ACC112 (cell line): ENCODE measurements at regions not wholly inside any gene's neighbourhood (a gene's known extent, or its start where the extent isn't known, plus 50 kb on each side); places are given as distances from the start of the nearest gene placed in this dataset.

Source experiments
- H2AFZ ChIP-seq: fragments of 200-600 bp; sonication (generic); one replicate; pipeline ENCODE4 v1.6.0; 2017; ENCODE audit warnings: antibody characterized with exemption, low read length; ENCODE audit not compliant: unreplicated experiment
- H3K27ac ChIP-seq: fragments of 200-600 bp; sonication (generic); 2 replicates; pipeline ENCODE4 v1.5.1; 2014; ENCODE audit warnings: low read depth, mild to moderate bottlenecking, antibody characterized with exemption, low read length, moderate library complexity
- H3K27me3 ChIP-seq: fragments of 200-600 bp; sonication (generic); 2 replicates; pipeline ENCODE4 v1.6.1; 2014; ENCODE audit warnings: mild to moderate bottlenecking, antibody characterized with exemption, low read length, moderate library complexity, mixed read lengths; ENCODE audit not compliant: insufficient read depth
- H3K36me3 ChIP-seq: fragments of 200-600 bp; sonication (generic); 2 replicates; pipeline ENCODE4 v1.6.1; 2016; ENCODE audit warnings: mild to moderate bottlenecking, antibody characterized with exemption, low read length, moderate library complexity, mixed read lengths; ENCODE audit not compliant: insufficient read depth
- H3K4me1 ChIP-seq: fragments of 200-600 bp; sonication (generic); one replicate; pipeline ENCODE4 v1.6.1; 2016; ENCODE audit warnings: low read length, mixed read lengths; ENCODE audit not compliant: insufficient read depth, unreplicated experiment, control insufficient read depth
- H3K4me3 ChIP-seq: fragments of 200-600 bp; sonication (generic); 2 replicates; pipeline ENCODE4 v1.5.1; 2014; ENCODE audit warnings: mild to moderate bottlenecking, low read depth, low read length
- H3K79me2 ChIP-seq: fragments of 200-600 bp; sonication (generic); one replicate; pipeline ENCODE4 v1.6.0; 2016; ENCODE audit warnings: low read length; ENCODE audit not compliant: control insufficient read depth, unreplicated experiment, insufficient read depth

DNA sequence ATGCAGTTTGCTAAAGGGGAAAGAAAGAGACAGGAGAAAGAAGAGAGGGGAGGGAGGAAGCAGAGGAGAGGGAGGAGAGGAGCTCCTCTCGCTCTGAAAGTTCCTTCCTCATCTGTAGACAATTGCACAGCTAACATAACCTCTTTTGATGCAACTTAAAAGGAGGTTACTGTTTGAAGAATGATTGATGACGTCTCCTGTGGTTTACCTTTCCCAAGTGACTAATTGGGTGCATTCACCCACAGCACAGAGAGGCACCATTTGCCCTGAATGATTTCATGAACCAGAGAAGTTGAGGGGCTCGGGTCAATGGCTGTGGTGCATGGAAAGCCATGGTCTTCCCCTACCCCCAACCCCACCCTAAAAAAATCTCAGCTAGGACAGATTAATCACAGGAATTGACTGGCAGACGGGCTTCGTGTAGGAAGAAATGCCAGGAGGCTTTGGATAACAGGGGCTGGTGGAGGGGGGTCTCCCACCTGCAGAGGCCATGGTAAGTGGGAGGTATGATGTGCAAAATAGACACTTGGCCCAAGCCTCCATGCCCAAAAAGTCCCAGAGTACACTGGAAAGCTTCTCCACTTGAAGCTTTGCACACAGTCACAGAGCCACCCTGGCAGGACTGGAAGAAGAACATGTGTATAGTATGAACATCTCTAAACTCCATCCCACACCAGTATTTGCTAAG, 213.7 kb downstream of the ANKRD60 start:
- no peaks in the 10 kb centered on the region for H3K79me2 ChIP-seq
- H2AFZ ChIP-seq = no peak overlapping the region
- no peaks in the 10 kb centered on the region for H3K36me3 ChIP-seq
- H3K27me3 ChIP-seq = no peaks in the 10 kb centered on the region; the same call in 1 of the 2 replicates
- no peak overlapping the region for H3K27ac ChIP-seq
- no peak overlapping the region for H3K4me3 ChIP-seq
- H3K4me1 ChIP-seq = no peaks in the 10 kb centered on the region

DNA sequence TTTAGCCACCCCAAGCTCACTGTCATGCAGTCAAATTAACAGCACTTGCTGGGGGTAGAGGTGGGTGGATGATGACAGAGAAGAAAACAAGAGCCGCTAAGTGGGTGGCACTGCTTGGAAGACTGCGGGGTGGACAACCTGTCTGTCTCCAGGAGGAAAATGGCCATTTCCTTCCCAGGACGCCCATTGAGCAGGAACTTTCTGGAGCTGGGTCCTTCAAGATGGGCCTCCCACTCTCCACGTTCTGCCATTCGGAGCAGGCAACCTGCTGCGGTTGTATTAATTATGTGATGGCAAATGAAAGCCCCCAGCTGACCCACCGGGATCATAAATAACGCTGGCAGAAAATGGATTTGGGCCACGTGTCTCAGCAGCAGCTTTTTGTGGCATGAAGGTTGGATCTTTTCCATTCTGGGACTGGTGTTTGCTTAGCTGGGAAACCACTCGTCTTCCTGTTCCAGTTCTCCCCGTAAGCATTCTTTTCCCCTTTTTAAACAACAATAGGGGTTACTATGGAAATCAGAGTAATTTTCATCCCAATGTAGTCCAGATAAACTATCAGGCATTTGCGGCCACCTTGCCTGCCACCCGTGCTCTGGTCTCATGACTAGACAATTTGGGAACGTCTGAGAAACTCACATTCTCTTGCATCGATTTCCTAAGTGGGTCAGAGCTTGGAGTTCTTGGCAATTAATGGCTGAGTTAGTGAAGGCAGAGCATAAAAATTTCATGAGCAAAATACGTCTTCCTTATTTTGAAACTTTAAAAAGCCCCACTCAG, 215.5 kb downstream of the ANKRD60 start:
- Histone ChIP-seq H3K4me3 (no peak overlapping the region), H3K27me3 (no peaks in the 10 kb centered on the region; the same call in 1 of the 2 replicates), H3K79me2 (no peaks in the 10 kb centered on the region), H3K4me1 (no peaks in the 10 kb centered on the region), H2AFZ (no peak overlapping the region), H3K27ac (no peak overlapping the region), H3K36me3 (no peaks in the 10 kb centered on the region)

DNA sequence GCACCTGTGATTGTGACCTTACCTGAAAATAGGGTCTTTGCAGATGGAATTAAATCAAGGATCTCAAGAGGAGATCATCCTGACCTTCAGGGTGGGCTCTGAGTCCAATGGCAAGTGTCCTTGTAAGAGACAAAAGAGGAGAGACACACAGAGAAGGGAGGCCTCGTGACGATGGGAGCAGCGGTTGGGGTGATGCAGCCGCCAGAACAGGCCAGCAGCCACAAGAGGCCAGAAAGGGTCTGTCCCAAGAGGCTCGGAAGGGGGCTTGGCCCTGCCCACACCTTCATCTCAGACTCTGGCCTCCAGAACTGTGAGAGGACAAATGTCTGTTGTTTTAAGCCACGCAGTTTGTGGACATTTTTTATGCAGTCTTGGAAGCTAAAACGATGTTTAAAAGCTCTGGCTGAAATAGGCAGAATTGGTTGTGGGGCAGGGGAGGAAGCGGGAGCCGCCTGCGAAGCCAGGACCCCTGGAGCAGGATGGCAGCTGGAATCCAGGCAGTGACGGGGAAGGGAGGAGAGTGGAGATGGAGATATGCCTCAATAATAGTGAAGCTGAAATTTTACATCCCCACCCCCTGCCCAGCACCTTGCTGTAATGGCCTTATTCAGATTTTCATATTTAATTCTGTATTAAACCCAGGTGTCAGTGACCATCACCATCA, 216.4 kb downstream of the ANKRD60 start:
- Histone ChIP-seq H2AFZ (no peak overlapping the region), H3K36me3 (no peaks in the 10 kb centered on the region), H3K4me1 (no peaks in the 10 kb centered on the region), H3K79me2 (no peaks in the 10 kb centered on the region), H3K4me3 (no peak overlapping the region), H3K27ac (no peak overlapping the region), H3K27me3 (no peaks in the 10 kb centered on the region; the same call in 1 of the 2 replicates)

DNA sequence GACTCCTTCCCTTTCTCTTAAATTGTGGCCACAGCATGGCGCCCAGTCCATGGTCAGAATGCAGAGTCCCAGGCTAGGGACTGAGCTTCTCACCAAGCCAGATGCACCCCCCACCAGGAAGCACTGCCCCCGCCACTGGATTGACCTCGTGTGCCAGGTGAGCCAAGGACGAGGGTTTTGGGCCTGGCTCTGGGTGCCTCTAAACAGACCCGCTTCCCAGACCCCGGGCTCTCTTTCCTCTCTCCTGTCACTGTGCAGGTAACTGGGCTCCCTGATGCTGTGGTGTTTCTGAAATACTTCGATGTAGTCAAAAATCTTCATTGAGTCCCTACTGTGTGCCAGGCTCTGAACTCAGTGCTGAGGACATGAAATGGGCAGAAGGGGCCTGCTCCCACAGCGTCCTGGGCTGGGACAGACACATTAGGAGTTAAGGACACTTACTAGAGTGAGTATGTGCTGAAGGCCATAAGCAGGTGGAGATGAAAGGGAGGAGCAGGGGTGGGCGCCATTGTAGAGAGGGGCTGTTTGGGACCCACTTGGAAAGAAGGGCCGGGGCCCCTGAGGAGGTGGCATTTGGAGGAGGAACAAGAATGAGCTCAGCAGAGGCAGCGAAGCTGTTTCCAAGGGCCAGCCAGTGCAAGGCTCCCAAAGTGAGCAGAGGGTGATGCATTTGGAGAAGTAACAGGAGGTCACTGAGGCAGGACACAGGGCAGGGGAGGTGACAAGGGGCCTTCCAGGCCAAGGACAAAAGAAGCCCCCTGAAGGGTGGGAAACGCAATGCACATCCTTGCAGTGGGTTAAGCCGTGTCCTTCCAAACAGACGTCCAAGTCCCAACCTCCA, 217.1 kb downstream of the ANKRD60 start:
- H3K4me1 ChIP-seq = no peaks in the 10 kb centered on the region
- no peaks in the 10 kb centered on the region for H3K36me3 ChIP-seq
- no peak overlapping the region for H2AFZ ChIP-seq
- H3K27ac ChIP-seq = no peak overlapping the region
- H3K4me3 ChIP-seq = no peak overlapping the region
- no peaks in the 10 kb centered on the region; the same call in 1 of the 2 replicates for H3K27me3 ChIP-seq
- H3K79me2 ChIP-seq = no peaks in the 10 kb centered on the region

DNA sequence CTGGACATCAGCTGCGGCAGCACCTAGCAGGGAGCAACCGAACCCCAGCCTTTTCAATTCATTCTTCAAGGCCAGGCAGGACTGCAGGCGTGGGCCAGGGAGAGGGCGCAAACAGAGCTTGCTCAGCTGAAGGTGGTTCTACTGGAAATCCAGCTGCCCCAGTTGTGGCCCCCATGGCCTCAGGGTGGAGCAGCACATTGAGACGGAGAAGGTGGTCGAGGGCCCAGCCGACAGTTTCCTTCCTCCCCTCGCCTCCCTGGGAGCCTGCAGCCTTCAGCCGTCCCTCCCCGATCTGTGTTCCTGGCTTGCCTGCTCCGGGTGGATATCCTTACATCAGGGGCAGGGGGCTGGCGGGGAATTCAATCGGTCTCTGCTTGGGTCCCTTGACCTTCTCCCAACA, 217.8 kb downstream of the ANKRD60 start:
- no peak overlapping the region for H3K4me3 ChIP-seq
- no peaks in the 10 kb centered on the region for H3K27me3 ChIP-seq
- H3K4me1 ChIP-seq = no peaks in the 10 kb centered on the region
- H3K79me2 ChIP-seq = no peaks in the 10 kb centered on the region
- H3K27ac ChIP-seq = no peak overlapping the region
- no peaks in the 10 kb centered on the region for H3K36me3 ChIP-seq
- H2AFZ ChIP-seq = no peak overlapping the region

DNA sequence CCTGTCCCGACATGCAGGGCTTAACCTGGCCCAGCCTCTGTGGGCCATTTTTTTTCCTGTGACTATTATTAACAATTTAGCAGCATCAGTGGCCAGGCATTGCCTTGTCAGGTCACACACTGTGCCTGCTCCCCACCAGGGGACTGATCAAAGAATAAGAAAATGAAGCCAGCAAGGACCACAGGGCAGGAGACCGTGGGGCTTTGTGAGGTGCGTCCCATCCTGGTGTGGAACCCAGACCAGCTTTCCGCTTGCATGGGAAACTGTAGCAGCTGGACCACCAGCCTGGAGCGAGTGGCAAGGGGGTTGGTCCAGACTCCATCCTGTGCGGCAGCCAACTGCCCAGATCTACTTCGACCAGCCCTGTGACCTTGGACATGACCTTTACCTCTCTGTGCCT, 218.3 kb downstream of the ANKRD60 start:
- Histone ChIP-seq H3K4me1 (no peaks in the 10 kb centered on the region), H3K27me3 (no peaks in the 10 kb centered on the region)

DNA sequence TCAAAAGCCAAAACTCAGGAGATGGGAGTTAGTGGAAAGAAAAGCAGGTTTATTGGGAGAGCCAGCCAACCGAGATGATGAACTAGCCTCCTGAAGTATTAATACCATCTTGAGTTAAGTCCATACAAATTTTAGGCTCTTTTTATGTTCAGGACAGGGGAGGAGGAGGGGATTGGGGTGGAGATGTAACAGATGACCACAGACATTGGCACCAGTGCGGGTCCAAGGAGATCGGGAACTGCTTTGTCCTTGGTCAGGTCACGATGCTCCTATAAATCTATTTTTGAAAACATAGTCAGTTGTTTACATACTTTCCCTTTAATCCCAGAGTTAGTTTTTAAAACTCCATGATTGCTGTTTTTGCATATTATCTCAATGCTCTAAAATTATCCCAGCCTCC, 219.6 kb downstream of the ANKRD60 start:
- no peak overlapping the region for H3K4me3 ChIP-seq
- H2AFZ ChIP-seq = no peak overlapping the region
- H3K36me3 ChIP-seq = no peaks in the 10 kb centered on the region
- H3K27ac ChIP-seq = no peak overlapping the region
- no peaks in the 10 kb centered on the region for H3K27me3 ChIP-seq
- no peaks in the 10 kb centered on the region for H3K79me2 ChIP-seq
- H3K4me1 ChIP-seq = no peaks in the 10 kb centered on the region

More for the DNA sequence above, 218.3 kb downstream of the ANKRD60 start:
- Histone ChIP-seq H3K36me3 (no peaks in the 10 kb centered on the region), H3K27ac (no peak overlapping the region), H3K79me2 (no peaks in the 10 kb centered on the region), H3K4me3 (no peak overlapping the region), H2AFZ (no peak overlapping the region)

DNA sequence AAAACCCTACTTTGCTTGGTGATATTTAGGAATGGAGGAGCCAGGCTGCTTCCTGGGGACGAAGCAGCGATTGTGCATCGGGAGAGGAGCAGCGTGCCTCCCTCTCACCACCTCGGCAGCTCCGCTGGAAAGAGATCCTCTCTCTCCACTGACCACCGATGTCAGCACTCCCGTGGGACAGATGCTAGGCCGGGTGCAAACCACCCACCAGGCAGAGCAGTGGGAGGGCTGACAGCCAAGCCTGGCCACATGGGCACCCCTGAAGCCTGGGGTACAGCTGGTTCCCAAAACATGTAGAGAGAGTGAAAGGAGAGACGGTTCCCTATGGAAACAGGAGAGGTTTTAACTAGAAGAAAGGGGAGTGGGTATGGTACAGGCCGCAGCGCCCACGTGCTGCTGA, 220.0 kb downstream of the ANKRD60 start:
- Histone ChIP-seq H2AFZ (no peak overlapping the region), H3K36me3 (no peaks in the 10 kb centered on the region), H3K79me2 (no peaks in the 10 kb centered on the region), H3K4me3 (no peak overlapping the region), H3K4me1 (no peaks in the 10 kb centered on the region), H3K27me3 (no peaks in the 10 kb centered on the region), H3K27ac (no peak overlapping the region)

DNA sequence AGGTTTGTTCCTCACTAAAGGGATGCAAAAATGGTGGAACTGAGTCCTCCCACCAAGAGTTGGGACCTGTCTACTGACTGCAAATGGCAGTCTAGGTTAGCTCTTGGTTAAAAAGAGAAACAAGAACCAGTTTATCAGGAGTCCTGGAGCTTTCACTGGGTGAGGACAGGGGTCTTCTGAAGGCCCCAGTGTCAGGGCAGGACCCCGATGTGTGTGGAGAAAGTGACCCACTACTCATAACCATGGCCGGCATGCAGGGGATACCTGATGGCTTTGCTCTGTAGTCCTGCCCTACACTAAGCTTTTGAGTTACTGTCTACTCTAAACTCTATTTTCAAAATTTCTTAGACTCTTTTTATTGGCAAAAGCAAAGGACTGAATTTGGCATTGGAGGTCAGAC, 220.5 kb downstream of the ANKRD60 start:
- Histone ChIP-seq H3K4me1 (no peaks in the 10 kb centered on the region), H3K79me2 (no peaks in the 10 kb centered on the region), H3K27ac (no peak overlapping the region), H3K27me3 (no peaks in the 10 kb centered on the region), H3K4me3 (no peak overlapping the region), H3K36me3 (no peaks in the 10 kb centered on the region), H2AFZ (no peak overlapping the region)
